Activated CD4-positive, alpha-beta T cell treated with anti-CD3 and anti-CD28 coated beads for 36 hours (primary cell): ENCODE measurements at regions not wholly inside any gene's neighbourhood (a gene's known extent, or its start where the extent isn't known, plus 50 kb on each side); places are given as distances from the start of the nearest gene placed in this dataset.
"Not testable (repeated sequence)": the region's sequence is repeated elsewhere in the genome, so short reads cannot be mapped to it uniquely, and the experiment has no call there.

Source experiments
- ATAC-seq: fragments of 200-7000 bp; cut with Tn5 transposase; one replicate; pipeline ENCODE4 v1.10.0; 2021; ENCODE audit warnings: mild to moderate bottlenecking, moderate library complexity
- CTCF ChIA-PET: fragments of 350-600 bp; sonication (Branson Sonifier 250); formaldehyde crosslinking; loops from one replicate; lab custom pipeline; 2021; ENCODE audit warnings: antibody characterized with exemption; lab: Charles Lee
- POLR2A ChIA-PET: fragments of 350-600 bp; sonication (Branson Sonifier 250); formaldehyde crosslinking; loops from one replicate; lab custom pipeline; 2021; ENCODE audit warnings: antibody characterized with exemption, inconsistent platforms; lab: Charles Lee
- DNase-seq: peaks from one replicate; pipeline ENCODE4 v3.0.0-alpha.2; 2020
- H3K27ac Mint-ChIP-seq: one replicate; pipeline ENCODE4 v1.8.0; 2021; ENCODE audit warnings: mixed read lengths
- H3K27me3 Mint-ChIP-seq: one replicate; pipeline ENCODE4 v1.8.0; 2021; ENCODE audit warnings: mixed read lengths
- H3K36me3 Mint-ChIP-seq: one replicate; pipeline ENCODE4 v1.8.0; 2021; ENCODE audit warnings: low read depth, mixed read lengths
- H3K4me1 Mint-ChIP-seq: one replicate; pipeline ENCODE4 v1.8.0; 2021; ENCODE audit warnings: mixed read lengths
- H3K4me3 Mint-ChIP-seq: one replicate; pipeline ENCODE4 v1.8.0; 2021; ENCODE audit warnings: mild to moderate bottlenecking, moderate library complexity, mixed read lengths
- H3K9me3 Mint-ChIP-seq: one replicate; pipeline ENCODE4 v1.8.0; 2021; ENCODE audit warnings: low read depth, mixed read lengths
- intact Hi-C, 2 experiments: fragments of 100-400 bp; cut with DNase I in 1 of 2; cut with micrococcal nuclease in 1 of 2; formaldehyde crosslinking; loops; one replicate each; pipeline versions ENCODE4 v1.14.2 to v1.15.1; 2022 to 2024; cut with DNase I, micrococcal nuclease

DNA sequence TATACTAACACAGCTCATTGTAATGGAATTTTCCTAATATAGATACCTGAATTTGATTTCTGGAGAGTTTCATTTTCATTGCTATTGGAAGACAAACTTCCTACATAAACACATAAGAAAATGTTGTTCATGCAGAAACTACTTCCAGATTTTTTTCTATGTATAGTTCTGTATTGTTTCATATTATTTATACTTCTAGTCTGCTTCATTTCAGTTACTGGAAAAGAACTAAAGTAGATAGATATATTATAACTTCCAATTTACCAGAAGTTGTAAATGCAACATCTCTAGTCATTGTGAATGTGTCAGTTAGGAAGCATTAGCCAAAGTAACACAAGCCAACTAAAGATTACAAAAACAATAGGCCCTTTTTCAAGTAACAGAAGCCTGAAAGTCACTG lies 147.3 kb upstream of the ZNF385D start:
- H3K27me3 Mint-ChIP-seq = no peaks in the 10 kb centered on the region
- H3K27ac Mint-ChIP-seq = no peak overlapping the region
- no peak overlapping the region for H3K4me3 Mint-ChIP-seq
- ATAC-seq = no peak
- DNase-seq = no peak
- ChIA-PET CTCF (no interaction called here), POLR2A (no interaction called here)
- H3K36me3 Mint-ChIP-seq = no peaks in the 10 kb centered on the region
- H3K9me3 Mint-ChIP-seq = no peaks in the 10 kb centered on the region
- intact Hi-C loops = loop anchor here in 1 of 2 experiments (10.0 kb wide), 1 partner anchor 1384 kb away; no protein-coding TSS in a partner anchor
- H3K4me1 Mint-ChIP-seq = no peaks in the 10 kb centered on the region

DNA sequence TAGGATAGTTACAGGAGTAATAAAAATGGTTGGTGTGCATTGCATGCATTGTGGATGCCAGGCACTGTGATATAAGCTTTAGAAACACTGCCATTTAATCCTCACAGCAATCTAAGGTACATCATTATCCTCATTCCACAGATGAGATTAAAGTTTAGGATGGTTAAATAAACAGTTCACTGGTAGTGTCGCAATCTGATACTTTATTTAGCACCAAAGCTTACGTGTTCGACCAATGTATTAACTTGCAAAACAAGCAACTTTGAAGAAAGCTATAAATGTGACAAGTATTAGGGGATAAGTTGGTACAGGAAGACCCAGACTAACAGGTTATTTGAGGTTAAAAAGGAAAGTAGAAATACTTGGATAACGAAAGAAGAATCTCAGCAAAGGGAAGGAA lies 150.5 kb upstream of the ZNF385D start:
- ChIA-PET CTCF (interaction anchor here (0.9 kb wide), 1 partner anchor 9 kb away, joined by 3 read pairs; no protein-coding TSS in a partner anchor), POLR2A (no interaction called here)
- Mint-ChIP-seq H3K27me3 (no peaks in the 10 kb centered on the region), H3K27ac (no peak overlapping the region), H3K4me3 (no peak overlapping the region), H3K36me3 (no peaks in the 10 kb centered on the region), H3K4me1 (no peaks in the 10 kb centered on the region), H3K9me3 (no peaks in the 10 kb centered on the region)
- intact Hi-C loops = no loop called here
- DNase-seq = no peak
- no peak for ATAC-seq

DNA sequence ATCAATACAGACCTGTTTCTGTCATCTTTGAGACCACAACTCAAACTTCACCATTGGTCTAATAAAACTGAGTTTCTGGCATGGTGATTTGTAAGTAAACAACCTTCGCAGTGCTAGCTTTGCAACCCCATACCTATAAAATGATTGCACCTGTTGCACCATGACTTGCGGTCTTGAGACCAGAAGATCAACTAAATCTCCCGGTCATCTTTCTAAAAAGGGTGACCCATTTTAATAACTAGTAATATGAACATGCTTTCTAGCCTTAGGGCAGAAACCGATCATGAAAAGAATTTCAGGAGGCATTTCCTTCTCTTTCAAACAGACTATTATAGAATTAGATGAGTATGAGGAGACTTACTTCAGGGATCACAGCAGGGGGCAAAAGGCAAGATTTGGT lies 151.9 kb upstream of the ZNF385D start:
- CTCF ChIA-PET = no interaction called here
- intact Hi-C loops = no loop called here
- no peak for ATAC-seq

DNA sequence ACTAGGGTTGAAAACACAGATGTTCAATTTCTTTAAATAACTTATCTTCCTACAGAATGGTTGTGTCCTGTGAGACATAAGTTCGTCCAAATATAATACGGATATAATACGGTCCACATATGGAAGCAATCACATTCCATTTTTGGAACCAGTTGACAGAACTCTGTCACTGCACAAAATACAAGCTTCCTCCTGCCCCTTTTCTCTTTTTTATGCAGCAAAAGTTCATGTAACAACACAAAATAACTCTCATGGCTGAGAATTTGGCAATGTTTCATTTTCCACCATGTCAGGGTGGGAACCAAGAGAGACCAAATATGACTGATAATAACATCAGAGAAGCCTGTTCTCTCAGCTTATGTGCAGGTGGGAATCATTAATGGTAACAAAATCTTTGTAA lies 158.1 kb upstream of the ZNF385D start:
- CTCF ChIA-PET = no interaction called here
- H3K27ac Mint-ChIP-seq = no peak overlapping the region
- no peaks in the 10 kb centered on the region for H3K27me3 Mint-ChIP-seq
- POLR2A ChIA-PET = no interaction called here
- intact Hi-C loops = no loop called here
- peaks cover 8% of the 10 kb centered on the region for H3K9me3 Mint-ChIP-seq
- no peak overlapping the region for H3K4me3 Mint-ChIP-seq
- no peak for DNase-seq
- no peaks in the 10 kb centered on the region for H3K4me1 Mint-ChIP-seq
- ATAC-seq = no peak
- H3K36me3 Mint-ChIP-seq = no peaks in the 10 kb centered on the region

More for the DNA sequence above, 151.9 kb upstream of the ZNF385D start:
- Mint-ChIP-seq H3K27me3 (no peaks in the 10 kb centered on the region), H3K27ac (no peak overlapping the region), H3K4me1 (no peaks in the 10 kb centered on the region), H3K9me3 (peaks cover 3% of the 10 kb centered on the region), H3K4me3 (no peak overlapping the region), H3K36me3 (no peaks in the 10 kb centered on the region)
- POLR2A ChIA-PET = no interaction called here
- no peak for DNase-seq

DNA sequence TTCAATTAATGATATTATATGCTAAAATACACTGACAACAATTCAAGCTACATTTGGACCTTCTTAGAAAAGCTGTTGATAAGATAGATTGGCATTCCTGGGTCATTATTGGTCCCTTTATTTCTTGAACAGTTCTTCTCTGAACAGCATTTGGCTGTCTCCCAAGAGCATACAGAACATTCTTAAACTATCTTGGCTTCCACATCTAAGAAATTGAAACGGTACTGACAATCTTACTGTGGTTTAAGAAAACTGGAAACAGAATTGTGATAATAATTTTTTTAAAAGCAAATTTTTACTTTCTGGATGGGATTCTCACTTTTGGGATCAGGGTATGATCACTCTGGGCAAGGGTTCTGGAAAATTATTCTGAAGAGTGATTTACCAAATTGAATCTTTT lies 161.7 kb upstream of the ZNF385D start:
- Mint-ChIP-seq H3K27ac (no peak overlapping the region), H3K27me3 (no peaks in the 10 kb centered on the region), H3K36me3 (no peaks in the 10 kb centered on the region), H3K4me3 (no peak overlapping the region), H3K9me3 (peaks cover 7% of the 10 kb centered on the region), H3K4me1 (no peaks in the 10 kb centered on the region)
- ChIA-PET CTCF (interaction anchor here (1.4 kb wide), 1 partner anchor 10 kb away, joined by 3 read pairs; no protein-coding TSS in a partner anchor), POLR2A (no interaction called here)
- intact Hi-C loops = no loop called here
- ATAC-seq (no peak), DNase-seq (no peak)

DNA sequence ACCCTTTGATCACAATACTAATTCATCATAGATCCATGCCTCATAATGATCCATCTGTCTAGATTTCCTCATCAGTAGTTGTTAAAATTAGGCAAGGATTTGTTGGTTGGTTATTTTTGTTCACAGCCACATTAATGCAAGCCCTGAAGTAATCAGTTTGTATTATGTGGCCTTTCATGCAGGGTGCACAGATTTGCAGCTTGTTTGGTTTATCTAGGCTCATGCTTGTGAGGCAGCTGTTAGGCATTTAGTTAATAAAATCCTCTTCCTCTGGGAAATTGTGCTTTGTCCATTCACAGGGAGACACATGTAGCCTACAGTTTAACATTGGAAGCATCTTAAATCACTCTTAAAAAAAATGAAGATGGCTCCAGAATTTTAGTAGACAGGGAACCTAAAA lies 162.8 kb upstream of the ZNF385D start:
- no peaks in the 10 kb centered on the region for H3K4me1 Mint-ChIP-seq
- H3K27me3 Mint-ChIP-seq = no peaks in the 10 kb centered on the region
- POLR2A ChIA-PET = no interaction called here
- ATAC-seq (no peak), DNase-seq (no peak)
- H3K9me3 Mint-ChIP-seq = peaks cover 7% of the 10 kb centered on the region
- no peaks in the 10 kb centered on the region for H3K36me3 Mint-ChIP-seq
- CTCF ChIA-PET = no interaction called here
- H3K27ac Mint-ChIP-seq = no peak overlapping the region
- intact Hi-C loops = no loop called here
- no peak overlapping the region for H3K4me3 Mint-ChIP-seq

DNA sequence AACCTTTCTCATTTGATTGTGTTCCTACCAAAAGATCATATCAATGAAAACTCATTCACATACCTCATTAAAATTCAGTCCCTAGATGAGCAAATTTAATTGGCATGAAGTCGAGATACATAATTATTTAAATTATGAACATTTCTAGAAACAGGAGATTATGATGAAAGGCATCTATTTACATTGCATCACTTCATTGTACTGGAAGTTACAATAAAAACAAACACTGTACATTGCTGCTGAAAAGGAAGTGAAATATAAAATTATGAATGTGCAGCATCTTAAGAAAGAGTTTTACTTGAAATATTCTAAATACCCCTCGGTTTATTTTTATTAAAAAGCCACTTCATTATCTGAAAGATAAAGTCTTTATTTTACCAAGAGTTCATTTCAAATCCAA lies 163.4 kb upstream of the ZNF385D start:
- H3K4me1 Mint-ChIP-seq = no peaks in the 10 kb centered on the region
- ChIA-PET CTCF (no interaction called here), POLR2A (no interaction called here)
- DNase-seq = no peak
- intact Hi-C loops = no loop called here
- peaks cover 3% of the 10 kb centered on the region for H3K9me3 Mint-ChIP-seq
- H3K27me3 Mint-ChIP-seq = no peaks in the 10 kb centered on the region
- H3K36me3 Mint-ChIP-seq = no peaks in the 10 kb centered on the region
- ATAC-seq = no peak
- no peak overlapping the region for H3K27ac Mint-ChIP-seq
- H3K4me3 Mint-ChIP-seq = no peak overlapping the region

DNA sequence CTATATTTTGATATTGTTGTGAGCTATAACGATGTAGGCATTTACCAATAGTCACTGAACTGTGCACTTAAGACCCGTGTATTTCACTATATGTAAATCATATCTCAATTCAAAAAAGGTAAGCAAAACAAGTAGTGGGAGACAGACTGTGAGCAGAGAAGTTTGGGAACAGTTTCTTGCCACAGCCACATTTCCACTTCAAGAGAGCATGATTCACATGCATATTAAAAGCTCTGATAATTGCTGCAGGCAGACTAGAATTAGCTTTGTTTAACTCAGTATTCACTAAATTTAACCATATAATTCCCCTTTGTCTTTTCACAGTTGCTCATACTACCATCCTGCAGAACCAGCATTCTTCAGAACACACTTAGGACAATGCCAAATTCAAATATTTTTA lies 168.4 kb upstream of the ZNF385D start:
- H3K27me3 Mint-ChIP-seq = no peaks in the 10 kb centered on the region
- no peaks in the 10 kb centered on the region for H3K36me3 Mint-ChIP-seq
- POLR2A ChIA-PET = no interaction called here
- intact Hi-C loops = no loop called here
- peaks cover 8% of the 10 kb centered on the region for H3K9me3 Mint-ChIP-seq
- CTCF ChIA-PET = no interaction called here
- no peaks in the 10 kb centered on the region for H3K4me1 Mint-ChIP-seq
- no peak overlapping the region for H3K4me3 Mint-ChIP-seq
- DNase-seq (no peak), ATAC-seq (no peak)
- H3K27ac Mint-ChIP-seq = no peak overlapping the region

DNA sequence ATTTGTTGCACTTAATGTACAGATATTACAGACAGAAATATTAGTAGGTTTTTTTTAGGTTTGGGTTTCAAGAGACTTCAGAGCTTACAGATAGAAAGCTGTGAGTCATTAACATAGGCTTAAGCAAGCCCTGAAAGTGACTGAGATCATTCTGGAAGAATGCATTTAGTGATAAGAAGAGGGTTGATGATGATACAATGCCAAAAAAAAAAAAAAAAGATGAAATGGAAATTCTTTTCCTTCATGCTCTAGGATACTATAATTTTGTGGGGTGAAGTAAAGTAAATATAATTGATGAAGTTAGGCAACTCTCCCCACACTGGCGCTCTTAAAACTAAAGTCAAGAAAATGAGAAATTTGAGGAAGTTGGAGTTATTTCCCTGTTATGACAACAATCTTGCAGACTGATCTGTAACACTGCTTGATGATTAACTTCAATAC lies 169.4 kb upstream of the ZNF385D start:
- peaks cover 9% of the 10 kb centered on the region for H3K9me3 Mint-ChIP-seq
- ChIA-PET POLR2A (no interaction called here), CTCF (no interaction called here)
- no peaks in the 10 kb centered on the region for H3K36me3 Mint-ChIP-seq
- no peaks in the 10 kb centered on the region for H3K4me1 Mint-ChIP-seq
- H3K4me3 Mint-ChIP-seq = no peak overlapping the region
- no peak overlapping the region for H3K27ac Mint-ChIP-seq
- ATAC-seq (no peak), DNase-seq (no peak)
- H3K27me3 Mint-ChIP-seq = no peaks in the 10 kb centered on the region
- intact Hi-C loops = no loop called here

DNA sequence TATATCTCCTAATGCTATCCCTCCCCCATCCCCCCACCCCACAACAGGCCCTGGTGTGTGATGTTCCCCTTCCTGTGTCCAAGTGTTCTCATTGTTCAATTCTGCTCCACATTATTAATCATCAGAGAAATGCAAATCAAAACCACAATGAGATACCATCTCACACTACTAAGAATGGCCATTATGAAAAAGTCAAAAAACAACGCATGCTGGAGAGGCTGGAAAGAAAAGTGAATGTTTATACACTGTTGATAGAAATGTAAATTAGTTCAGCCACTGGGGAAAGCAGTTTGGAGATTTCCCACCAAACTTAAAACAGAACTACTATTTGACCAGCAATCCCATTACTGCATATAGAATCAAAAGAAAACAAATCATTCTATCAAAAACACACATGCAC lies 172.1 kb upstream of the ZNF385D start:
- H3K27me3 Mint-ChIP-seq, DNase-seq, H3K4me3 Mint-ChIP-seq, H3K27ac Mint-ChIP-seq, H3K4me1 Mint-ChIP-seq, H3K36me3 Mint-ChIP-seq, intact Hi-C loops, ATAC-seq, POLR2A ChIA-PET: not testable (repeated sequence)
- CTCF ChIA-PET = interaction anchor here (1.4 kb wide), 1 partner anchor 11 kb away, joined by 3 read pairs; no protein-coding TSS in a partner anchor
- peaks cover 15% of the 10 kb centered on the region for H3K9me3 Mint-ChIP-seq

DNA sequence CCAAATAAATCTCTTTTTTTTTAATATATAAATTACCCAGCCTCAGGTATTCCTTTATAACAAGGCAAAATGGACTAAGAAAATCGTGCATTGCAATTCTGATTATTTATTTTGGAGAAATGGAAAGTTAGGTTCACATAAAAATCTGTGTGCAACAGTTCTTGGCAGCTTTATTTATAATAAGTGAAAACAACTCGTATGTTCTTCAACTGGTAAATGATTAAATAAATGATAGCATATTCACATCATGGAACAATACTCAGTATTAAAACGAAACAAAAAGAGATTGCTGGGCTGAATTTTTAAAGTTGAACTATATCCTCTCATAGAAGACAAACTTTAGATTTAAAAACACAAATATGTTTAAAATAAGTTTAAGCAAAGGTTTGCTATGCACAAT lies 176.3 kb upstream of the ZNF385D start:
- intact Hi-C loops = no loop called here
- H3K4me1 Mint-ChIP-seq = no peaks in the 10 kb centered on the region
- H3K36me3 Mint-ChIP-seq = no peaks in the 10 kb centered on the region
- H3K9me3 Mint-ChIP-seq = peaks cover 11% of the 10 kb centered on the region
- no peak overlapping the region for H3K27ac Mint-ChIP-seq
- H3K4me3 Mint-ChIP-seq = no peak overlapping the region
- POLR2A ChIA-PET = no interaction called here
- ATAC-seq (no peak), DNase-seq (no peak)
- H3K27me3 Mint-ChIP-seq = no peaks in the 10 kb centered on the region
- CTCF ChIA-PET = no interaction called here

DNA sequence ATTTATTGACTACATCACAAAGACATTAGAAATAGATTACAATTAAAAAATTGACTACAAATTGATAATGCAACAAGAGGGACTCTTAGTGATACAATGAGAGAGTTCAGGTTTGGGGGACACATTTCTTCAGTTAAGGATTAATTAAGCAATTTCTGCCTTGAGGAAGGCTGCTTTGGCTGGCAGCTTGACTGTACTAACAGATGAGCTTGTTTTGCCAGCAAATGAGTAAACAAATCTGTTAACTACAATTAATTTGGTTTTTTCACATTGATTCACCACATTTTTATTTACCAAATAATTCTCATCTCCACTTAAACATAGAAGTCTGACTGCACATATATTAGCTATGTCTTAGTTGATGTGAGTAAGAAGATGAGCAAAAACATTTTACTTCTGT lies 183.6 kb upstream of the ZNF385D start:
- Mint-ChIP-seq H3K4me3 (no peak overlapping the region), H3K27me3 (no peaks in the 10 kb centered on the region), H3K4me1 (no peaks in the 10 kb centered on the region), H3K9me3 (peaks cover 1% of the 10 kb centered on the region), H3K27ac (no peak overlapping the region), H3K36me3 (no peaks in the 10 kb centered on the region)
- POLR2A ChIA-PET = no interaction called here
- ATAC-seq = no peak
- DNase-seq = no peak
- intact Hi-C loops = no loop called here
- CTCF ChIA-PET = no interaction called here

DNA sequence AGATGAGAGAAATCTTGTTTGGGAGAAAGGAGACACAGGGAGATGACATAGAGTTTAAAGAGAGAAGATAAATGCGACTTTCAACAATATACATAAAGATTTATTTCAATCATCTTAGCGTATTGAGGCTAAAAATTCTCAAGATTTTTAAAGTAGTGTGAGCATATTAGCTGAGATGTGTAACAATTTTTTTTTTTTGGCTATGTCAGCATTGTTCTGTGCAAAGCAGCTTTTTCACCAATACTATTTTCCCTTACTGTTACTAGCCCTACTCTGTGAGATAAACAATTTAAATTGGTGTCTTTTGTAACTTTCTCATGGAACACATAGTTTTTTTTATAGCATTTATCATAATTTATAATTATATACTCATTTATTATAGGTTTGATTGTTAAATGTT lies 185.2 kb upstream of the ZNF385D start:
- Mint-ChIP-seq H3K27ac (no peak overlapping the region), H3K27me3 (no peaks in the 10 kb centered on the region), H3K4me3 (no peak overlapping the region), H3K36me3 (no peaks in the 10 kb centered on the region), H3K4me1 (no peaks in the 10 kb centered on the region), H3K9me3 (peaks cover 3% of the 10 kb centered on the region)
- no peak for DNase-seq
- intact Hi-C loops = no loop called here
- ChIA-PET CTCF (no interaction called here), POLR2A (no interaction called here)
- ATAC-seq = no peak
